COLO668 (cell line): ENCODE measurements at regions not wholly inside any gene's neighbourhood (a gene's known extent, or its start where the extent isn't known, plus 50 kb on each side); places are given as distances from the start of the nearest gene placed in this dataset.

Experiments
- DNase-seq: peaks from one replicate; lab custom pipeline; 2025; ENCODE audit not compliant: unreplicated experiment; lab: John Stamatoyannopoulos, UW

- DNase-seq = no peak
These were observed 219.3 kb upstream of the PREP start for GRCh38 chr6:105622226-105622625.

GRCh38 chr6:105621564-105622175 lies 218.8 kb upstream of the PREP start:
- no peak for DNase-seq

- DNase-seq = no peak
These were observed 218.0 kb upstream of the PREP start for GRCh38 chr6:105620878-105621277.

- no peak for DNase-seq
These were observed 217.3 kb upstream of the PREP start for GRCh38 chr6:105619971-105620741.

DNA sequence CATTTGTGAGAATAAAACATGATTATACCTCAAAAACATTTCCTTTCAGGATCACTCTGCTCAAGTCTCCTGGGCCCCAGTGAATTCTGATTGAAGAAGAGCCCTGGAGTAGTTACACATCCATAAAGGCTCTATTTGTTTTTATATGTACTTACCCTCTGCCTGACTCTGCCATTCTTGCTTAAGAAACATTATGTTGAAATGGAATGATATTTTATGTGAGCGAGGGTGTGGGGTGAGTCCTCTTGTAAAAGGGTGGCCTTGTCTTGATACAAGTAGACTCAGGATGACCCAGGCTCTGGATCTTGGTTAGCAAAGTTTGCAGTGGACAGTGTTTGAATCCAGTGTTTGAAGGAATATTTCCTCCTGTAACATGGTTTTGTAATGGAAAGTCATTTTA lies 215.4 kb upstream of the PREP start:
- DNase-seq = no peak

GRCh38 chr6:105616521-105616920 lies 213.6 kb upstream of the PREP start:
- no peak for DNase-seq

DNA sequence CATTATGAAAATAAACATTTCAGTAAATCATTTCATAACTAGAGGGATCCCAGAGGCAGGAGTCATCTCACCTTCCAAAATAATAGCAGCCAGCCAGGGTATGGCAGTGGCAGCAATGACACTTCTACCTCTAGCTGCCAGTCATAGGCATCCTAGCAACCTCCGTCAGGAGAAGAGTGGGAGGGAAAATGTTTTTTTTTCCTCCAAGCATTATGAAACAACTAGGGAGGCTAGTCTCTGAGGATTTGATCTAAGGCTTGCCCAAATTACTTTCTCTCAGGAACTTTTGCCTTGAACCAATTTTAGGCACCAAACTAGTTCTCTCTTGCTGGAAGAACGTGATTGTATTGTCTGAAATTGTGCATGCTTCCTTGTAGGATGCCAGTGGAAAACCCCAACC lies 208.7 kb upstream of the PREP start:
- no peak for DNase-seq

- no peak for DNase-seq
These were observed 206.6 kb upstream of the PREP start for GRCh38 chr6:105609375-105609991.

DNA sequence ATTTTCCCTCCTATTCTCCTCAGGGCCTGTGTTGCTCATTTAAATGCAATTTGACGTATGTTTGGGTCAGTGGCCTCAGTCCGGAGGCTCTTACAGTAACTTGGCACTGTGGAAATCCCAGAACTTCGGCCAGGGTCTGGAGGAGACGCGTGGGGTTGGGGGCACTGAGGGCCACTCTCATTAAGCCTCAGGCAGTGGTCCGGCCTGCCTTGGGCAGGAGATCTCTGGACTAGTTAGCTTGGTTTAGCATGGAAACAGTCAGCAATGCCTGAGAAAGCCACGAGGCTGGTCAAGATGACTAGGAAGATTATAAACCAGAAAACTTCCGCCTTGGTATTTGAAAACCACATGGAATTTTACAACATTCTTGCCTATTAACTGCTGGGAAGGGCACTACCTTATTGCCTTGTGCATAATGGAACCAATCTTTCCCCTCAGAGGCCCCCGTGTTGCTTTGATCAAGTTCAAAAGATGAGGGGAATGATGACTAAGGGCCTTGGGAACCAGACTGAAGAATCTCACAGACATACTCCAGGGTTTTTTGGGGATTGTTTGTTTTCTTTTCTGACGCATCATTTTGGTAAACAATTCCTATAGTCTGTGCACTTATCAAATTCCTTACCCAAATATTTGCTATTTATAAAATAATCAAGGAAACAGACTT lies 206.0 kb upstream of the PREP start:
- DNase-seq = no peak

DNA sequence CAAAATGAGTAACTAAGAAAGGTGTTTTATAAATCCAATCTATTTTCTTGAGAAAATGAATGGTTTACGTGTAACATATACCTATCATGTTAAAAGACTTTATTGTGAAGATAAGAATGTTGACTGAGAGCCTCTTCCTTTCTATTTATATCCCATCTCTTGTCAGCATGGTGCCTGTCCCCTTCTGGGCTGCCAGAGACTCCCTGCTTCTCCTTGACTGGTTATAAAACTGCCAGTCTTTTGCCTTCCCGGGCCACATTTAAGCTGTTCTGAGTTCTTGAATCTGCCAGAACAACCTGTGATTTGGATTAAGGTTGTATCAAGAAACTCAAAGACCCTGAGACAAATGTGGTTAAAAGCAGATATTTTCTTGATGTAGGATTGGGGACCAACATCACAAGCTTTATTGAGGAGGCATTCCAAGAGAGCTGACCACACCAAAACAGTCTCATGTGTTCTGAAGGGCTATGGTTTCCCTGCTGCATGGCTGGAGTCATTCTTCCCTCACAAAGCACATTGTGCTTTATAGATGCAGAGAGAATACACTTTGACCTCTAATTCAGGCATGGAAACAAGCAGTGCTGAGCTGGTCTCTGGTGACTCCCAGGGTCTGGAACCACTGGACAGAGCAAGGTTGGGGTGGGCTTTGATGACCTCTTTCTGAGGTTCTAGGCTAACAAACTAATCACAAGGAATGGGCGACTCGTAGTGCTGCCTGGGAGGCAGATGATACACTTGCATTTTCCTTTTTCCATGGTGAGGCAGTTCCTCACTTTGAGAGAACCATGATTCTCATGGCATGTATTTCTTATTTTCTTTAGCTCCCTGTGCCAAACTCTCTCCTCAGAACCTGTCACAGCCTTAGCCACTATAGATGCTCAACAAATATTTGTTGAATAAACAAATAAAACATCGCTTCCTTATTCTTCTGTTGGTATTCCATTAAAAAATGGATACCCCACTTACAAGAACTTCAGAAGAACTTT lies 205.0 kb upstream of the PREP start:
- no peak for DNase-seq

GRCh38 chr6:105606831-105607463 lies 204.1 kb upstream of the PREP start:
- DNase-seq = no peak

GRCh38 chr6:105604587-105604884 lies 201.7 kb upstream of the PREP start:
- DNase-seq = no peak

GRCh38 chr6:105603788-105604586 lies 201.1 kb upstream of the PREP start:
- no peak for DNase-seq

- DNase-seq = no peak
These were observed 198.8 kb upstream of the PREP start for GRCh38 chr6:105601541-105602236.

GRCh38 chr6:105600336-105601260 lies 197.7 kb upstream of the PREP start:
- DNase-seq = no peak

- DNase-seq = no peak
These were observed 195.4 kb upstream of the PREP start for GRCh38 chr6:105598264-105598663.

DNA sequence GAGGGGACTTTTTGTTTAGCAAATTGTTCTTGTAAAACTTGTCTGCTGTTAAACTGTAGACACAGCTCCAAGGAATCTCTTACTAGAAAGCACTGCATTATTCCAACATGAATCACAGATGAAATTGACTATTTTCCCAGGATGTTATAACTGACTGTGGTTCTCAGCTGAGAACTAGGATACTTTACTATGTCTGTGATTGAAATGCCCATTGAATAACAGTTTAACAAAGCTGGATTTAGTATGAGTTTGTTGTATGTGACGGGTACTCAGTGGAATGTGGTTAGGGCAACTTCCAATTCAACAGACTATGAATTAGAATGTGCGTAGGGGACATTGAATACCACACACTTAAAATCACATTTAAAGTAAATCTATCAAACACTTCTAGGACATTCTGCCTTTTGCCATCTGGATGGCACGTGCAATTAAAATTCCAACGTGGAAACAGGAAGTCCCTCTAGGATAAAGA lies 193.4 kb upstream of the PREP start:
- DNase-seq = no peak

GRCh38 chr6:105595829-105596228 lies 192.9 kb upstream of the PREP start:
- no peak for DNase-seq
